ENCODE measurements at regions not wholly inside any gene's neighbourhood (a gene's known extent, or its start where the extent isn't known, plus 50 kb on each side); places are given as distances from the start of the nearest gene placed in this dataset.
"Not testable (repeated sequence)": the region's sequence is repeated elsewhere in the genome, so short reads cannot be mapped to it uniquely, and the experiment has no call there.

DNA sequence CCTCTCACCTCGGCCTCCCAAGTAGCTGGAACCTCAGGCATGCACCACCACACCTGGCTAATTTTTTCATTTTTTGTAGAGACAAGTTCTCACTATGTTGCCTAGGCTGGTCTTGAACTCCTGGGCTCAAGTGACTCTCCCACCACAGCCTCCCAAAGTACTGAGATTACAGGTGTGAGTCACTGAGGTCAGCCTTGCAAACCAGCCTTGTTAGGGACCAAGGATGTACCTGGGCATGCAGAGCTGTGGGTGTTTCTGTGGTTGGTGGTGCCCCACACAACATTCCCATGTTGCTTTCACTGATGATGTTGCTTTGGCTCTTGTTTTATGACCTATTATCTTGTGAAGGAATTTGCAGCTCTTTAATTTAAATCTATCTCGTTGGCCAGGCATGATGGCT is 54.8 kb downstream of the OTUD1 start:
- DNase-seq (ENCODE audit: low read depth) = no peak

DNA sequence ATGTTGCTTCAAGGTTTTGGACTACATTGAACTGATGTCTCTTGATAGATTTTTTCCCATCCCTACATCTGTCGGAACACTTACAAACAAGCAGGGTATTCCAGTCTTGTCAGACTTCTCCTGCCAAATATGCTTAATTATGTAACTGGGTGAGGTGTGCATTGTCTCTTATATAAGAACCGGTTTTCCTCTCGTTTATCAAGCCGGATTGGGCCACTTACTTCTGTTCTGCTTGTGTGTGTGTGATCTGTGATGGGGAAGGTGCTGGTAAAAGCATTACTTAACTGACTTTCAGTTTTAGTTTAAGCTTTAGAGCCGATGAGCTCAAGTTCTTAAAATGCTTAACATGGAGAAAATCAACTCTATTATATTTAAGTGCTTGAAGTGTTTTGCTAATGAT is 57.9 kb downstream of the OTUD1 start:
- no peak for DNase-seq (ENCODE audit: low read depth)

DNA sequence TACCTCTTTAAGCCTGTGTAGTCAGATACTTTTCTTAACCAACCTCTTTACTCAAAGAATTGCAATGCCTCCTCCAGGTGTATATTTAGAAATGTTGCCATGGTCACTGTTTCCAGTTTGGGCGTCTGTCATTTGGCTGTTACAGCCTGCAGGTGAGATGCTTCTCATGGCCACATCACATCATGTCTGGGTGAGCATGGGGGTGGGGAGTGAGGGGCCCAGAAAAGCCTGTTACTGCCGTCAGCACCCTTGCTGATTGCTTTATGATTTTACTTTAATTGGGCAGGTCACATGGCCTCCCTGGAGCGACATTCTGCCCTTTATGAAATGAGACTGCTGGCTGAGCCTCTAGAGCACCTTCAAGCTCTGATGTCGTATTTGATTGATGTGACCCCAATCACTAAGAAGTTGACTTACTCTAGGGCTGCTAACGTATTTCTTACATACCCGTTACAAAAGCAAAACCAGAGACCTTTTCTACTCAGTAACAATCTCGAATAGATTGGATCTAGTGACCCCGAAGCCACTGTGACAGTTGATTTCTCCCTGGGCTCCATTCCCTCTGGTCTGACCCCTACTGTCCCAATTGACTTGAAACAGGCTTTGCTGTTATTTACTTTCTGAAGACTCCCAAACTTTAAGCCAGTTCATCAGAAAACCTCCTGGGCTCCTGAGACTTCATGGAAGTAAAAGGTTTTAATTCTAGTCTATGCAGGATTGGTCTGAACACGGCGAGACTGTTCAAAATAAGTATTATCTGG is 60.7 kb downstream of the OTUD1 start:
- DNase-seq (ENCODE audit: low read depth) = no peak

DNA sequence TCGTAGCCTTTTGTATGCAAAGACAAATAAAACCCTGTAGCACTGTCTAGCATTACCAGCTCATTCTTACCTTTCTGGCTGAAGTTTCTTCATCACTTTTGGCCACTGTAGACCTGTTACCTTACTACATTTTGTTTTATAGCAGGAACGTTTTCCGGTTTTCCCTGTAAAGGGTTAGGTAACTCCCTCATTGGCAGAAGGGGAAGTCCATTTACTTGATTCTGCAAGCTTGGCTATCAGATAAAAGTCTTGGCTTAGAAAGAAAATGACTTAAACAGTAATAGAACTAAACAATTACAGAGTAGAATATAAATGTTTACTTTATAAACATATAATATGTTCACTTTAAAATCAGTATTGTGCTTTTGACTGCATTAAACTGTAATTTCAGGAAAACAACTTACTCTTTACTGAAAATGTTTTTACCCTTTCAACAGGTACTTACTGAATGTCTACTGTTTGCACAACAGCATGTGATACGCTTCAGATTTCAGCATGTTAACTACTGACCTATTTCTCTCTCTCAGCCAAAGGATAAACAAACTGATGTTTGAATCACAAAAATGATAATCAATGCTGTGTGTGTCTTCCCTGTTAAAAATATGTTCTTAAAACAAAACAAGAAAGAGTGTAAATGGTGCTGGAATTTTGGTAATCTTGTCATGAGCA is 67.1 kb downstream of the OTUD1 start:
- no peak for DNase-seq (ENCODE audit: low read depth)

DNA sequence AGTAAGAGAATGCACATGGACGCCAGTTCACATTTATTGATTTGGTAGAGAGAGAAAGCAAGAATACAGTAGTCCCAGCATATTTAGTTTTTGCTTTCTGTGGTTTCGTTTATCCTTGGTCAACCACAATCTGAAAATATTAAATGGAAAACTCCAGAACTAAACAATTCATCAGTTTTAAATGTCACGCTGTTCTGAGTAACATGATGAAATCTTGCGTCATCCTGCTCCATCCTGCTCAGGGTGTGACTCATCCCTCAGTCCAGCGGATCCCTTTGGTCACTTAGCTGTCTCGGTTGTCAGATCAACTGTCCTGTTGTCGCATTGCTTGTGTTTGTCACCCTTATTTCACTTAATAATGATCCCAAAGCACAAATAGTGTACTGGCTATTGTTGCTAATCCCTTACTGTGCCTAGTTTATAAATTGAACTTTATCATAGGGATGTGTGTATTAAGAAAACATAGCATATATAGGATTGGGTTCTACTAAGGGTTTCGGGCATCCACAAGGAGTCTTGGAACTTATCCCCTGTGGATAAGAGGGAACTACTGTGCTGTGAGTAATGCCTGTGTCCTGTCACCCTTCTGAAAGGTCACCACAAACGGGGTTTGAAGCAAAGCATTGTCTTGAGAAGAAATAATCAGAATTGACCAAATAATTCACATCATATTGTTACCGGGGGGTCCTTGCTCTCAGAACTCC is 73.6 kb downstream of the OTUD1 start:
- no peak for DNase-seq (ENCODE audit: low read depth)

DNA sequence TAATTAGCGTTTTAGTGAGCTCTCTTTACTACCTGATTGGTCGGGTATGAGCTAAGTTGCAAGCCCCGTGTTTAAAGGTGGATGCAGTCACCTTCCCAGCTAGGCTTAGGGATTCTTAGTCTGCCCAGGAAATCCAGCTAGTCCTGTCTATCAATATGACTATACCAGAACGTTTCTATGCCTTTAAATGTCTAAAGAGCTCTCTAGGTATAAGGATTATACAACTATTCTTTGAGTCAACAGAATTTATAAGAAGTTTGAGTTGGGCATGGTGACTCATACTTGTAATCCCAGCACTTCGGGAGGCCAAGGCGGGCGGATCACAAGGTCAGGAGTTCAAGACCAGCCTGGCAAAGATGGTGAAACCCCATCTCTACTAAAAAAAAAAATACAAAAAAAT is 74.7 kb downstream of the OTUD1 start:
- not testable (repeated sequence) for DNase-seq (ENCODE audit: low read depth)

DNA sequence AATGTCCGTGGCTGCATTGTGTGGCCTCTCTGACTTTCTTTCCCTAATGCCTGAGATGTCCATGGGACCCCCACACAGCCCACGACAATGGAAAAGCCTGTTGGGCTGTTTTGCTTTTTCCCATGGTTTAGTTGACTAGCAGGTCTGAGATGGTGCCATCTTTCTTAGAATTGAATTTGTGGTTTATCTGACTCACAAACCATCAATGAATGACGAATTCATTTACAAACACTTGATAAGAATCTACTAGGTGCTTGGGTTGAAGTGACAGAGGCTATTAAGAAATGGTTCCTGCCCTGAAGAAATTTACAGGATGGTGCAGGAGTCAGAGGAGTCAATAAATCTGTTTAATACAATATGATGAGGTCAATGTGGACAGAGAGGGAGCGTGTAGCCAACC is 75.4 kb downstream of the OTUD1 start:
- no peak for DNase-seq (ENCODE audit: low read depth)

DNA sequence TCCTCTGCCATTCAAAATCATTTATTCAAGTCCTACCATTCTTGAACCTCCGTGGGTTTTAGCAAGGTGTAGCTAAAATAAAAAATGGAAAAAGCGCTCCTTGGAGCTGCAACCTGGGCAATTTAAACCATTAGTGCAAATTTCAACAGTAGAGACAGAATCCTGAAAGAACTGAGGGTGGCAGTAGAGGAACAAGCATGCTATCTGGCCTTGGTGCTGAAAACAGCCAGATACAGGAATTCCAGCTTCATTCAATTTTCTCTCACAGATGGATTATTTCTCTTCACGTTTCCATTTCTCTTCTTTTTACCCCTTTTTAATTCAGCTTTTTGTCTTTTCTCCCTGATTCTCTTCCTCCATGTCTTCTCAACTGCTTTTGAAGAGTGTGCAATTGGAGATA is 77.7 kb downstream of the OTUD1 start:
- no peak for DNase-seq (ENCODE audit: low read depth)

DNA sequence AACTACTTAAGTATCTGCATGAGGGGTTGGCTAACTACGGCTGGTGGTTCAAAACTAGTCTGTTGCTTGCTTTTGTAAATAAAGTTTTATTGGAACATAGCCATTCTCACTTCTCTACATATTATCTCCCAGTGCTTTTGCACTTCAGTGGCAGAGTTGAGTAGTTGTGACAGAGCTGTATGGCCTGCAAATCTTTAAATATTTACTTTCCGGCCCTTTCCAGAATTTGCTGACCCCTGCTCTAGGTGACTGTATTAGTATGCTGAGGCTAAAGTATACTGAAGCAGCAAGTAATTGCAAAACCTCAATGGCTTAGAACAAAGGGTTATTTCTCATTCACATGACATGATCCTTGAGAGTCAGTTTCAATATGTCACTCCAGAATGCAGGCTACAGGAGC is 78.3 kb downstream of the OTUD1 start:
- DNase-seq (ENCODE audit: low read depth) = no peak

DNA sequence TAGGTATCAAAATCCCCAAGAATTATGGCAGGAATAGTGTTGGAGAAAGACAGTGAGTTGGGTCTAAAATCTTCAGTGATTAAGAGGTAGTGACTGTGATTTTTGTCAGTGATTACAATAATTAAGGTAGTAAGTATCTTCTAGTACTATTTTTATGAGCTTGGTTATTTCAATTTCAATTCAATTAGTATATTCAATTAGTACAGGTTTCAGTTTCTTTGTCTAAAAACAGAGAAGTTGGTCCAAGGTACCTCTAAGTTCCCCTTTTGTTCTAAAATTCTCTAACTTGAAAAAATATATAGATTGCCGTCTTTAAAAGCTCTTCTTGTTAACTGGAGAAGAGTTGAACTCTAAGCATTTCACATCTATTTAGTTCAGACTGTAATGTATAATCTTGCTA is 82.9 kb downstream of the OTUD1 start:
- DNase-seq (ENCODE audit: low read depth) = no peak

DNA sequence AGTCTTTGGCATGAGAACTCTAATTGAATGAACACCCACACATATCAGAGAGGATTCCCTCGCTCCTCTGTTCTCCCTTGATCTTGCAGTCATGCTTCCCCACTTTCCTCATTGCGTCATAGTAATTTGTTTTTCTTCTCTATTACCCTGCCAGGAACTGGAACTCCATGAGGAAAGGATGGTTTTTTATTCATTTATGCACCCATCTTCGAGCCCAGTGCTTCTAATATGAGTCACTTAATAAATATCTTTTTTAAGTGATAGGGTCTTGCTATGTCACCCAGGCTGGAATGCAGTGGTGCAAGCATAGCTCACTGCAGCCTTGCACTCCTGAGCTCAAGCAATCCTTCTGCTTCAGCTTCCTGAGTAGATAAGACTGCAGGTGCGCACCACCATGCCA is 83.5 kb downstream of the OTUD1 start:
- no peak for DNase-seq (ENCODE audit: low read depth)

DNA sequence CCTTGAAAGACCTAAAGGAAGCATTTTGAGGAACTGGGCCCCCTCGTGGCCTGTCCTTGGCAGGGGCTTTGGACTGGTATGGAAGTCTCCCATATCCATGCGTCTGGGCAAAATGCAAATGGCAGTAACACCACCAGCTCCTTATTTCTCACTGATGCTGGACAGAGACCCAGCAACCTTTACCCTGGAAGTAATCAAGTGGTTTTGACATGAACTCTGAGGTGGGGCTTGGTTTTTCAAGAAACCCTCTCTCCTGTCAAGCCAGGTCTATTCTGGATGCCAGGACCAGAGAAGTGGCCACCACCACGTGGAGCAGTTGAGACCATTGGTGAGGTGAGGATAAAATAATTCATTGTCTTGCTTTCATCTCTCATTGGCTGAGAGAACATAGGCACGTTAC is 84.4 kb downstream of the OTUD1 start:
- DNase-seq (ENCODE audit: low read depth) = no peak

DNA sequence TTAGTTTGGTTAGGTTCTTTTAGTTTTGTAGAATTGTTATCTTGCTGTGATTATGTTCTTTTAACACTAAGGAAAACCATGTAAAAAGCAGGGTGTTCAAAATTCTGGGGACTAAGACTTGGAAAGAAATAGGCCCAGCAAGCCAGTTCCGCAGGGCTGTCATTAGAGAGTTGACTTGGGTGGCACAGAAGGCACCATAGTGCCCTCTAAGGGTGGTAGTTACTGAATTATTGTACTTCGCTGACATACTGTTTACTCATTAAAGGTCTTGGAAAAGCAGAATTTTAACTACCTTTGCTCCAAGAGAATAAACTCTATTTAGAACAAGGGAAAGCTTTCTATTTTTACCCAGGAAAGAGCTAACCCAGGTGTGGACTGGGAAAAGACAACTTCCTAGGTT is 86.5 kb downstream of the OTUD1 start:
- no peak for DNase-seq (ENCODE audit: low read depth)

DNA sequence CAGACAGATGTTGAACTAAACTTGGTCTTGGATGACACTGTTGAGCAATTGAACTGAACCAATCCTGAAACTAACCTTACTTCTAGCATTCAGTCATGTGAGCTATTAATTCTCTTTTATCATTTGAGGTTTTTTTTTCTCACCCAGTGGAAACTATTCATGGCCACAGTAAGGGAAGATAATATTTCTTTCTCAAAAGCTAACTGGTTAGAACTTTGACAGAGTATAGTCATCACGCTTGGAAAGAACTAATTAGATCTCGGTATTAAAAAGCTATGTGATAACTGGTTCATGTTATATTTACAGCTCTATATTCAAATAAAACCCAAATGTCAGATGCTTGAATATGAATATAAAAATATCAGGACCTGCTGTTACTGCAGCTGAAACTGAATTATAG is 89.5 kb downstream of the OTUD1 start:
- DNase-seq (ENCODE audit: low read depth) = no peak

DNA sequence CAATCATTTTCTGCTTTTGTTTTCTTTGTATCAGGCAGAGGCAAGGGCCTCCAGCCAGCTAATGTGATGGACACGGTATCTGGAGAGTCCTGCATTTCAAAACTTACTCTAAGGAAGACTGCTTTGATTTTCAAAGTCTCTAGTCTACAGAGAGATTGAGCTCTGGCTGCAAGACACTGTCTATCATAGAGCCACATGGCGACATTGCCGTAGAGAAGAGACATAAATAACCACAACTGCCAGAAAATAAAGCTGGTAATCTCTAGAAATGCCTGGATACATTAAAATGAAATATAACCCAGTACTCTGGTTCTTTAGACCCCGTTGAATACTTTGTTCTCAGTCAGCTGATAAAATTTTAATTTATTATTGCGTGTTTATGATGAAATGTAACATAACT is 90.8 kb downstream of the OTUD1 start:
- no peak for DNase-seq (ENCODE audit: low read depth)

DNA sequence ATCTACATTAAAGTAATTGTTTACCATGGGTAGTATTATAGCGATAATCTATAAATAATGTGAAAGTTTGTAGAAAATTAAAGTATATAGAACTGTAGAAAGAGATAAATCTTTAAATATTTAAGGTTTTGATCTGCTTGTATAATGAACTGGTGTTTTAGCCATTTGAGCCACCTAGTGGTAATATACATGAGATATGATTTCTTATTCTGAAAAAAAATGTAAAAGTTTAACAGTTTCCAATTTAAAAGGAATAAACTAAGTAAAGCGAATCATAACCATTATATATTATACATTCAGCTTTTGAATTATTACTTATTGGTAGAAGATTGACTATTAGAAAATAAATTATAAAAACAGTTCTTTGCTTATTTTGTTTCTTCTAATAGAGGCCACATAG is 91.2 kb downstream of the OTUD1 start:
- DNase-seq (ENCODE audit: low read depth) = no peak

DNA sequence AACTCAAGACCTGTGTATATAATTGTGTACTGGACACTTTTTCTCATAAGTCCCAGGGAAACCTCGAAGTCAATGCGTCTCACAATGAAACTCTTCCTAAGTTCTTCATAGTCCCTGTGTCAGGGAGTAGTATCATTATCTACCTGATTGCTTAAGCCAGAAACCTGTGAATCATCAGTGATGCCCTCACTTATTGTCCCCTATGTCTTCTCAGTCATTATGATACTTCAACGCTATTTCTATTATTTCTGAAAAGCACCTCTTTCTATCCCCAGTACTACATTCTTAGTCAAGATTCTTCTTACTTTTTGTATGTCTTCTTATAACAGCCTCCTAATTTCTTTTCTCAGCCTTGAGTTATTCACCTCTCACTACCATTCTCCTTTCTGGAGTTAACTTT is 94.3 kb downstream of the OTUD1 start:
- DNase-seq (ENCODE audit: low read depth) = no peak

DNA sequence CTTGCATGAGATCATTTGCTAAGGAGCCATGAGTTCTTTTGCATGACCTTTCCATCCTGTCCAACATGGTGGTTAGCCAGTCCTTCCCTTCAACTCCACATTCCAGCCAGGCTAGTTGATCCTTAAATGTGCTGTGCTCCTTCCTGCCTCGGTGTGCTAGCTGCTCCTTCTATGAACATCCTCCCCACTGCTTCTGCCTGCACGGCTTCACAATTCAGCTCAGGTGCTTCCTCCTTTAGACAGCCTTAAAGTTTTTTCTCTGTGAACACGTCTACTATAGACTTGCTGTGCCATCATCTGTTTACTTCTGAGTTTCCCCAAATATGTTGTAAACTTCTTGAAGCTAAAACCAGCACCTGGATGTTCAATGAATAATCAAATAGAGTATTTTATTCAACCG is 95.5 kb downstream of the OTUD1 start:
- no peak for DNase-seq (ENCODE audit: low read depth)

DNA sequence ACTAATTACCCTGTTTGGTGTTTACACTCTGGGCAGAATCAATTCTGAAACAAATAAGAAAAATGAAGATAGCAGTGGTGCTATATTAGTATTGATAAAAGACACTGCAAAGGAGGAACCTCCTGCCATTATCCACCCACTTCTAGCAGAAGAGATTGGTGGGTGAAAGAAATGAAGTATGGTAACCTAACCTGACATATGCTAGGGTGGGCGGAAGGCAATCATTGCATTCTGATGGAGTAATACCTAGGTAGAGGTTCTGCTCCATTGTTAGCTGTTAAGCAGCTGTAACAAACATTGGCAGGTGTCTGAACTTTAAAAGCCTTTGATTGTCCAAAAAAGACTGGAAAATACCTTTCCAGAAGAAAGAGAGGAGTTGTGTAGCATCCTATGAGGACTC is 95.9 kb downstream of the OTUD1 start:
- DNase-seq (ENCODE audit: low read depth) = no peak

DNA sequence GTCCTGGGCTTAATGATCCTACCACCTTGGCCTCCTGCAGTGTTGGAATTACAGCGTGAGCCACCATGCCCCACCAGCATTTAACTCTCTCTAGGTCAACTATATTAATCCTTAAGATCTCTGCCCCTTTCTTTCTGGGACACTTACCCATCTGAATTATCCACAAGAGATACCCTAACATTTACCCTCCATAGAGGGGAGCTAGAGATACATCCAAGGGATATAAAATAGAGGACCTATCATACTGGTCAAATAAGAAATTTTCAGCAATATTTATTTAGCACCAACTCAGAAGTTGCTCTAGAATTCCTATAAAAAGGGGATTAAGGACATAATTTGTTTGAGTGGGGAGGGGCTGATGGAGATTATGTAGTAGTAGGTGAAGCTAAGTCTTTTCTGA is 96.5 kb downstream of the OTUD1 start:
- no peak for DNase-seq (ENCODE audit: low read depth)

DNA sequence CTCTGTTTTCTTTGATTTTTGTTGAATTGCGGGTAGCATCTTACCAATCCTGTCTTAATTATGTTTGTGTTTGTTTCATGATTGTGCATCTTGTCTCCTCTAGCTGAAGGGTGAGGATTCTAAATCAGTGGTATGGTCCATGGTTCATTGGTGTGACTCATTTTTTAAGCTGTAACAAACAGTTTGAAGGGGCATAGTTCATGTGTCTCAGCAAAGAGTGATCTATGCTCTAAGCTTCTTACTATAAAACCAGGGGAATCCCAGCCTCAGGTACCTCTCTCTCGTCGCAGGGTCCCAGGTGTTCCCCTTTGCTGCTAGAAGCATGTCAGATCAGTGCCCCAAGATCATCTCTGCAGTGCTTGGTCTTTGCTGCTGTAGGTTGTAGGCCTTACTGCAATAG is 100.1 kb downstream of the OTUD1 start:
- no peak for DNase-seq (ENCODE audit: low read depth)

DNA sequence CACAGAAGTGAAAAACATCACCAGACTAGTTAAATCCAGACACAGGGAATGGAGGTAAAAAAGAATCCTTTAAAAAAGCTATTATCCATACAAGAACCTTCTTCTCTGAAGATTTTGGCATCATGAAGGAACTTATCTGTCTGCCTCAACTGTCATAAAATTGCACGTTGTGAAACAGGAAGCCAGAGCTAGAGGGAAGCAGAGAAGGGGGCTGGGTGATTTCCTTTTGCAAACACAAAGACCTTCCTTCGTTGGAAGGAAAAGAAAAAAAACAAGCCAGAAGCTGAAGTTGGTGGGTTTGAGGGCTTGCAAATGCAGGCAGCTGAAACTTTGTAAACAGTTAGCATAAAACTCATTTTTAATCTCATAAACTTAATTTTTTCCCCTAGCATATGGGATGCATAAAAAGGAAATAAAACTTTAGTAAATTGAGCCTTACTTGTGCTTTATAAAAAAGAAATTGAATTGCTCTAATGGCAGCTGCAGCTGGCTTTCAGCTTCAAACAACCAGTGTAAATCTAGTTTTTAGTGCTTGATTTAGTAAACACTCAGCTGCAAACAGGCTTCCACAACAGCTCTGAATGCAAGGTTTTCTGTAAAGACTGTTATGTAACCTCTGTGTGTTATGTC is 101.6 kb downstream of the OTUD1 start:
- no peak for DNase-seq (ENCODE audit: low read depth)
